Stimulated activated CD8-positive, alpha-beta memory T cell treated with anti-CD3 and anti-CD28 coated beads, Interleukin-7, amount 100 ng/mL, for 4 hours (primary cell): ENCODE measurements at regions not wholly inside any gene's neighbourhood (a gene's known extent, or its start where the extent isn't known, plus 50 kb on each side); places are given as distances from the start of the nearest gene placed in this dataset.

ENCODE experiments used
- DNase-seq, 2 donors: peaks; one replicate each; pipeline ENCODE4 v3.0.0-alpha.2; 2020; ENCODE audit warnings: low read depth in 2 of 2

GRCh38 chr3:31140470-31140869 lies 246.0 kb upstream of the GADL1 start:
- DNase-seq = no peak

DNA sequence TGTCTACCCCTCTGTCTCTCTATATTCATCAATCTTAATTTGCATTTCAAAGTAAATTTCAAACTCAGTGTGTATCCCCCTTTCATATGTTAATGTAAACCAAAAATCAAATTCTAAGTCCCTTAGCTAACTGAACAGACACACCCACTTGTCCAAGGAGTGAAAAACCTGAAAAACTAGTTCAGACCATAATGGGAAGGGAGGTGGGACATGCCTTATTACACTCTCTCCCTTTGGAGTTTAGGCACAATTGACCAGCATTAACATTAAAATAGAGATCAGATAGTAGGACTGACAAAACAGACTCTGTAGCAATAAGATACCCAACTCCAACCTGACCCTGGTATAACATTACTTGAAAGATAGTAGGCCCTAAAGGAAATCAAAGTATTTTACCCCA lies 247.7 kb upstream of the GADL1 start:
- no peak for DNase-seq

GRCh38 chr3:31142543-31142942 lies 248.1 kb upstream of the GADL1 start:
- DNase-seq = no peak

DNA sequence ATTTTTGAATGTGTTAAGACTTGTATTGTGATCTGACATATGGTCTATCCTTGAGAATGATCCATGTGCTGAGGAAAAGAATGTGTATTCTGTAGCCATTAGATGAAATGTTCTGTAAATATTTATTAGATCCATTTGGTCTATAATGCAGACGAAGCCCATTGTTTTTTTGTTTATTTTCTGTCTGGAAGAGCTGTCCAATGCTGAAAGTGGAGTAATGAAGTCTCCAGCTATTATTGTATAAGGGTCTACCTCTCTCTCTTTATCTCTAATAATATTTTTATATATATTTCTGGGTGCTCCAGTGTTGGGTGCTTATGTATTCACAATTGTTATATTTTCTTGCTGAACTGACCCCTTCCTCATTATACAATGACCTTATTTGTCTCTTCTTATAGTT lies 250.6 kb upstream of the GADL1 start:
- no peak for DNase-seq

DNA sequence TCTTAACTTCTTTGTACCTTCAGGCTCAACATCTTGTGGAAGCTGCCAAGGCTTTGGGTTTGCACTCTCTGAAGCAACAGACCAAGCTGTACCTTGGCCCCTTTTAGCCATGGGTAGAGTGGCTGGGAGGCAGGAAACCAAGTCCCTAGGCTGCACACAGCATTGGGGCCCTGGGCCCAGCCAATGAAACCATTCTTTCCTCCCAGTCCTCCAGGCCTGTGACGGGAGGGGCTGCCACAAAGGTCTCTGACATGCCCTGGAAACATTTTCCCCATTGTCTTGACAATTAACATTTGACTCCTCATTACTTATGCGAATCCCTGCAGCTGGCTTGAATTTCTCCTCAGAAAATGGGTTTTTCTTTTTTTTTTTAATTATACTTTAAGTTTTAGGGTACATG lies 253.1 kb upstream of the GADL1 start:
- no peak for DNase-seq

GRCh38 chr3:31157047-31157694 lies 262.7 kb upstream of the GADL1 start:
- DNase-seq = no peak

DNA sequence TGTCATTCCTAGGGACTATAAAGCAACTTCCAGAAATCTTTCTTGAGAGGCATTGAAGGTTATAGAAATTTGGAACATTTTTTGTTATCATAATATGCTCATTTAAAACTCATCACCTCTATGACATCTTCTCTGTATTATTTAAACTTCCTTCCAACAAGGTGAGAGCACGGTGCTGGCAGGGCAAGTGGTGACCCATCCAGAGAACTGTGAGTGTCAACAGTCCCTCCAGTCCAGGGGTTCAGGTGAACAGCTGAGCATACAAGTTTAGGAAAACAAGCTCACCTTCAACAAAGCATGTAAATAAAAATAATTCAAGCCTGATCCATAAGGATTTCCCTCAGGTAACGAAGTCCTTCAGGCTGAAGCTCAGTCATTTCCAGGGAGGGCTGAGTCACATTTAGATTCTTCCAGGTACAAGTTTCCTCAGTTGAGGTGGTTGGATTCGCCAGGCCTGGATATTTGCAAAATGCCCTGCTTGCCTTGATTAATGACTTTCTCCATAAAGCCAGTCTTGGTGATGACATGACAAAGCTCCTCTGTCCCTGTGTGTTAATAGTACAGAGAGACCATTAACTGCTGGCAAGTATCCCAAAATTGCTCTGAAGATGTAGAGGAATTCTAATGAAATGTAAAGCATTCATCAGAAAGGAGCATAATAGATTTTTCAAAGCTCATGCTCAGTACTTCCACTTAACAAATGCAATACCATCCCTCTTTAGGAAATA lies 263.6 kb upstream of the GADL1 start:
- DNase-seq = no peak

DNA sequence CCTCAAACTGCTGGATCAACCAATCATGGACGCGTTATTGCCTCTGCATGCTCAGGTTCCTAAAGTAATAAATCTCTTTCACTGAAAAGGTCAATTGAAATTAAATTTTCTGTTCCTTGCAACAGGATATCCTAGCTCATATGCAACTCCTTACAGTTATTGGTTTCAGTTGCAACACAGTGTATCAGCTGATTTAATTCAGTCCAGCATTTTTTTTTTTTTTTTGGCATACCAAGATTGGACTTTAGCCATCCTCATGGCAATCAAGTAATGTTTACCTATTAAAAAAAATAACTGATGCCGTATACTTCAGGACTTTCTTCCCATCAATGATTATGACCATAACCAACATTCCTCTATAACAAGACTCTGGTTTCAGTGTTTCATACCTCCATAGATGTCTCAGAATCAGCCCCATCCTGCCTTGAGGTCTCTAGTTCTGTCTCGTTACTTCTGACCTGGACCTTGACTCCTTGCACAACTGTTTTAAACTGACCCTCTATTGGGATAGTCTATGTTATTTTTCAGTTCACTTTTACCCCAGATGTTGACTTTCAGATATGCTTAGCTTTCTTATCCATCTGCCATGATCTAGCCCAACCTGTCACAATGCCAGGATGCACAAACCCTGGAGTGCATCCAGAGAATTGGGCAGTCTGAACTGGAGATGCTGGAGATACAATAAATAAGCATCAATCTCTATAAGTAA lies 265.0 kb upstream of the GADL1 start:
- no peak for DNase-seq

DNA sequence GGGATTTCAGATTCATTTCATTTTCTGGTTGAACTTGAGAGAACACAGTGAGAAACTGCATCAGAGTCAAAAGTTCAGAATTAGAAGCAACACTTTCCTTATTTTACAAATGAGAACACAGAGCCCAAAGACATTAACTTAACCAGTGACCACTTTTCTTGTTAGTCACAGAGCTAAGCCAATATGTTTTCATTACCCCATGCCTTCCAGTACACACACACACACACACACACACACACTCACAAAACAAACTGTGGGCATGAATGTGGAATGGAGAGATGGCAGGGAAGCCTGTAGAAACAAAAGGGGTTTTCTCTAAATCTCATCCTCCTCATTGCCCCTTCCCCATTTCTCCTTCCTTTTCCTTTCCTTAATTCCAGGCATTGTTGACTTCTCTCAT lies 267.4 kb upstream of the GADL1 start:
- no peak for DNase-seq

GRCh38 chr3:31164381-31164780 lies 269.9 kb upstream of the GADL1 start:
- no peak for DNase-seq

- DNase-seq = no peak
Measured at GRCh38 chr3:31165399-31165860, 271.0 kb upstream of the GADL1 start.

- DNase-seq = no peak
Measured at GRCh38 chr3:31166249-31166885, 271.9 kb upstream of the GADL1 start.

- no peak for DNase-seq
Measured at GRCh38 chr3:31167666-31168065, 273.2 kb upstream of the GADL1 start.

DNA sequence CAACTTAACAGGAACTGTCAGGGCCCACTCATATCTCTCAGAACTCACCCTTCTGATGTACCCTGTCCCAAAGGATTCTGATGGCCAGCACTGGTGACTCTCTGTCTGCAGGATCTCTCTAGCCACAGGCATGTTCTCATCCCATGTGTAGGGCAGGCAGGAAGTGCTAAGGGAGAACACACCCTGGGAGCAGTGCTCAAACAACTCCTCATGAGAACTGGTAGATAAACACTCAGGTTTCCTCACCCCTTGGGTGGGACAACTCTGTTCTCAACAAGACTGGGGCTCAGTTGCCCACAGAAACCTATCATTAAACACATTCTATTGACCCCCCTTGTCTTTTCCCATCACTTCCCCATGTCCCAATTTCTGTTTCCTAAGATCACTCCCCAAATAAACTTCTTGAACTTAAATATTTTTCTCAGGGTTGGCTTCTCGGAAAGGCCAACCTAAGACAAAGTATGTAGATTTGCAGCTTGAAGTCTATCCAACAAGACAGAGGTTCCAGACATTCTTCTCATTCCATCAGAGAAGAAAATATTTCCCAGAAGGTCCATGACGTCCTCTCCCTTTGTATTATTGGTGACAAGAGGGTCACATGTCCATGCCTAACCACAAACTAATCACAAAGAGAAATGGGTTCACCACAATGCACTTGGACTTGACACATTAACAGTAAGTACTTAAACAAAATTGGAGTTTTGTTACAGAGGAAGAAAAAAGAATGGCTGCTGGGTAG lies 276.6 kb upstream of the GADL1 start:
- no peak for DNase-seq

GRCh38 chr3:31172336-31172735 lies 277.9 kb upstream of the GADL1 start:
- no peak for DNase-seq

DNA sequence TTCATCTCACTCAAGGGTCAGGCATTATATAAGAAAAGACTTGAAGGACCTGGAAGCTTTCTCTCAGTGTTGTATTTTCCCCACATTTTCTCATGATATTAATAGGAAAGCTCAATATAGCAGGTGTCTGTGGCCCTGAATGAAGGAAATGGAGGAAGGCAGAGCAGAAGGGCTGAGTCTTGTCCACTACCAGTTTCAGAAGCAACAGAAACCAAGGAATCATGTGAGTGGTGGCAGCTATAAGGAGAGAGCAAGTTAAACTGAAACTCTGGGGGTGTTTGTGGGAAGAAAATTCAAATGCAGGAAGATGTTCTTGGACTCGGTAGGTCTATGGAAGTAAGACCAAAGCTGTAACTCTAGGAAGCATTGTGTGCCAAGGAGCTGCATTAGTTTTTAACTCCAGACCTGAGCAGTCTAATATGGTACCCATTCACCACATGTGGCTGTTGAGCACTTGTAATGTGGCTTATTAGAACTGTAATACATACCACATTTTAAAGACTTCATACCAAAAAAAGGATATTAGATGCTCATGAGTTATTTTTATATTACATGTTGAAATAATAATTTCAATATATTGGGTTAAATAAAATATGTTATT lies 278.8 kb upstream of the GADL1 start:
- no peak for DNase-seq

DNA sequence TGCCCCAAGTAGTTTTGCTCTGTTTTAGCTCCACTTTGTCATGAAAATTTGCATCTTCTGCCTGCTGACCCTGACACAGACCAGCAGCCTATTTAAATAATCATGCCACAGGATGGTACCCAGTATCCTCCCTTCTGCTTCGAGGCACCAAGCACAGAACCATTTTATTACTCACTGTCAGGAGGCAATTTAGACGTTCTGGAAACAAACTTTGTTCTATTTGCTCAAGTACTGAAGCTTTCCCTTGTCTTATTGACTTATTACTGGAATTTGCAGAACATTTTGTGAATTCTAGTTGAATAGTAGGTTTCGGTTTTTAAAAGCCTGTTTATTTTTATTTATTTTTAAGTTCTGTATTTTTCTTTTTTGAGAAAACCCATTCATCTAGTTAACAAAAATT lies 279.6 kb upstream of the GADL1 start:
- DNase-seq = no peak

DNA sequence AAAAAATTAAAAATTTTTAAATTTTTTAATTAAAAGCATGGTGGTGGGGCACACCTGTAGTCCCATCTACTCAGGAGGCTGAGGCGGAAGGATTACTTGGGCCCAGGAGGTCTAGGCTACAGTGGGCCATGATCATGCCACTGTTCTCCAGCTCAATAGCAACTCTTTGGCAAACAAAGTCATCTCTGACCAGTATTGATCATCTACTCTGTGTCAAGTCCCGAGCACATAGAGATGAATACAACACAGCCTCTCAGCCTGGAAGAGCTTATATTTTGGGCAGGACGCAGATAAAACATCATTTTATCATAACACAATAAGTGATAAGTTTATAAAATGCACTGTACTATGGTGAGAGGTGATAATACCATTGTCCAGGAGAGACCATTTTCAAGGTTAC lies 281.6 kb upstream of the GADL1 start:
- no peak for DNase-seq

DNA sequence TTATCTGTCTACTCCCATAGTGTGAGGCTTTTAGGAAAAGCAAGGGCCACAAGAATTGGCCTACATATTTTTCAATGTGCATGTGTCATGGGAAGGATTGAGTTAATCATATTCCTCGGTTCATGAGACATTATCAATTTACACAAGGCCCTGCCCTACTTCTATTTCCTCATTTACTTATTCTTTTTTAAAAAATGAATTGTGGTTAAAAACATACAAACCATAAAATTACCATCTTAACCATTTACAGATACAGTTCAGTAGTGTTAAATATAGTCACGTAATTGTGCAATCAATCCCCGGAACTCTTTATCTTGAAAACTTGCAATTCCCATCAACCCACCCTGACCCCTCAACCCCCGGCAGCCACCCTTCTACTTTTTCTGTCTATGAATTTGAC lies 284.0 kb upstream of the GADL1 start:
- DNase-seq = no peak

DNA sequence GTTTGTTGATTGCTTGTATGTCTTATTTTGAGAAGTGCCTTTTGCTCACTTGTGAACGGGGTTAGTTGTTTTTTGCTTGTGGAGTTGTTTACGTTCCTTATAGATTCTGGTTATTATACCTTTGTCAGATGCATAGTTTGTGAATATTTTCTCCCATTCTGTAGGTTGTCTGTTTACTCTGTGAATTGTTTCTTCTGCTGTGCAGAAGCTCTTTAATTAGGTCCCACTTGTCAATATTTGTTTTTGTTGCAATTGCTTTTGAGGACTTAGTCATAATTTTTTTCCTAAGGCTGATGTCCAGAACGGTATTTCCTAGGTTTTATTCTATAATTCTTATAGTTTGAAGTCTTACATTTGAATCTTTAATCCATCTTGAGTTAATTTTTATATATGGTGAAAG lies 285.3 kb upstream of the GADL1 start:
- no peak for DNase-seq

DNA sequence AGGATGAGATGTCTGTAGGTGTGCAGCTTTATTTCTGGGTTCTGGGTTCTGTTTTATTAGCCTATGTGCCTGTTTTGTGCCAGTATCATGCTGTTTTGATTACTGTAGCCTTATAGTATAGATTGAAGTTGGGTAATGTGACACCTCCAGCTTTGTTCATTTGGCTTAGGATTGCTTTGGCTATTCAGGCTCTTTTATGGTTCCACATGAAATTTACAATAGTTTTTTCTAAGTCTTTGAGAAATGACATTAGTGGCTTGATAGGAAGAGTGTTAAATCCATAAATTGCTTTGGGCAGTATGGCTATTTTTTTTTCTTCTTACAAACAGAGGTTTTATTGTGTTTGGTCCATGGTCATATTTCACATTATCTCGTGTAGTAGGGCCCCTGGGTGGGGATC lies 285.8 kb upstream of the GADL1 start:
- no peak for DNase-seq
